Mucosa of rectum (tissue), 2 donors: ENCODE measurements at regions not wholly inside any gene's neighbourhood (a gene's known extent, or its start where the extent isn't known, plus 50 kb on each side); places are given as distances from the start of the nearest gene placed in this dataset.
"Not testable (repeated sequence)": the region's sequence is repeated elsewhere in the genome, so short reads cannot be mapped to it uniquely, and the experiment has no call there.

Source experiments
- H3K27ac ChIP-seq, 2 donors: one replicate each; pipeline ENCODE4 v1.7.0; 2013; ENCODE audit warnings: inconsistent platforms in 2 of 2, low read depth in 2 of 2, low read length in 2 of 2
- H3K27me3 ChIP-seq, 2 donors: one replicate each; pipeline ENCODE4 v1.7.0; 2013; ENCODE audit warnings: low read length in 2 of 2; ENCODE audit not compliant: control insufficient read depth in 2 of 2, insufficient read depth in 2 of 2
- H3K36me3 ChIP-seq, 2 donors: one replicate each; pipeline ENCODE4 v1.7.0; 2013; ENCODE audit warnings: low read length in 2 of 2; ENCODE audit not compliant: control insufficient read depth in 2 of 2, insufficient read depth in 2 of 2
- H3K4me1 ChIP-seq, 2 donors: one replicate each; pipeline ENCODE4 v1.7.0; 2013; ENCODE audit warnings: low read length in 2 of 2, mild to moderate bottlenecking in 1 of 2; ENCODE audit not compliant: control insufficient read depth in 2 of 2, insufficient read depth in 2 of 2
- H3K4me3 ChIP-seq, 2 donors: one replicate each; pipeline ENCODE4 v1.7.0; 2013; ENCODE audit warnings: low read length in 2 of 2
- H3K9ac ChIP-seq, 2 donors: one replicate each; pipeline ENCODE4 v1.7.0; 2013; ENCODE audit warnings: low read length in 2 of 2, low read depth in 1 of 2, mild to moderate bottlenecking in 1 of 2
- H3K9me3 ChIP-seq, 2 donors: one replicate each; pipeline ENCODE4 v1.7.0; 2013; ENCODE audit warnings: low read length in 2 of 2; ENCODE audit not compliant: control insufficient read depth in 2 of 2
- donor health status: healthy.
- donor health status: Normal muscosa, but diverticular disease.

GRCh38 chr3:56942523-56942922 is 117.9 kb upstream of the SPATA12 start:
- Histone ChIP-seq H3K4me3 (no peak overlapping the region), H3K36me3 (no peaks in the 10 kb centered on the region), H3K4me1 (no peaks in the 10 kb centered on the region), H3K27ac (no peak overlapping the region), H3K9ac (no peak overlapping the region), H3K9me3 (no peaks in the 10 kb centered on the region), H3K27me3 (no peaks in the 10 kb centered on the region)

GRCh38 chr3:56940976-56941375 is 119.5 kb upstream of the SPATA12 start:
- Histone ChIP-seq H3K4me3 (no peak overlapping the region), H3K9me3 (no peaks in the 10 kb centered on the region), H3K4me1 (no peaks in the 10 kb centered on the region), H3K27me3 (no peaks in the 10 kb centered on the region), H3K27ac (no peak overlapping the region), H3K9ac (no peak overlapping the region), H3K36me3 (no peaks in the 10 kb centered on the region)

GRCh38 chr3:56940321-56940720 is 120.1 kb upstream of the SPATA12 start:
- Histone ChIP-seq H3K9ac (no peak overlapping the region), H3K9me3 (no peaks in the 10 kb centered on the region), H3K4me3 (no peak overlapping the region), H3K27ac (no peak overlapping the region), H3K36me3 (no peaks in the 10 kb centered on the region), H3K27me3 (no peaks in the 10 kb centered on the region), H3K4me1 (no peaks in the 10 kb centered on the region)

GRCh38 chr3:56939834-56940233 is 120.6 kb upstream of the SPATA12 start:
- Histone ChIP-seq H3K9me3 (no peaks in the 10 kb centered on the region), H3K27ac (no peak overlapping the region), H3K4me1 (no peaks in the 10 kb centered on the region), H3K27me3 (no peaks in the 10 kb centered on the region), H3K9ac (no peak overlapping the region), H3K36me3 (no peaks in the 10 kb centered on the region), H3K4me3 (no peak overlapping the region)

- no peaks in the 10 kb centered on the region for H3K4me1 ChIP-seq
- no peak overlapping the region for H3K9ac ChIP-seq
- H3K4me3 ChIP-seq: no peak overlapping the region
- H3K27me3 ChIP-seq: no peaks in the 10 kb centered on the region
- H3K27ac ChIP-seq: no peak overlapping the region
- no peaks in the 10 kb centered on the region for H3K36me3 ChIP-seq
- H3K9me3 ChIP-seq: no peaks in the 10 kb centered on the region
These were observed 121.9 kb upstream of the SPATA12 start for GRCh38 chr3:56938530-56938929.

- Histone ChIP-seq H3K4me1 (no peaks in the 10 kb centered on the region), H3K27ac (no peak overlapping the region), H3K36me3 (no peaks in the 10 kb centered on the region), H3K4me3 (no peak overlapping the region), H3K9me3 (no peaks in the 10 kb centered on the region), H3K27me3 (no peaks in the 10 kb centered on the region), H3K9ac (no peak overlapping the region)
These were observed 122.9 kb upstream of the SPATA12 start for GRCh38 chr3:56937580-56937979.

GRCh38 chr3:56935811-56936210 is 124.7 kb upstream of the SPATA12 start:
- no peaks in the 10 kb centered on the region for H3K4me1 ChIP-seq
- no peak overlapping the region for H3K9ac ChIP-seq
- H3K36me3 ChIP-seq: no peaks in the 10 kb centered on the region
- no peaks in the 10 kb centered on the region for H3K9me3 ChIP-seq
- H3K27me3 ChIP-seq: no peaks in the 10 kb centered on the region
- H3K4me3 ChIP-seq: no peak overlapping the region
- H3K27ac ChIP-seq: no peak overlapping the region

GRCh38 chr3:56934481-56934880 is 126.0 kb upstream of the SPATA12 start:
- not testable (repeated sequence) for H3K27ac ChIP-seq, H3K4me3 ChIP-seq, H3K9ac ChIP-seq, H3K9me3 ChIP-seq, H3K4me1 ChIP-seq, H3K27me3 ChIP-seq, H3K36me3 ChIP-seq

GRCh38 chr3:56933803-56934202 is 126.7 kb upstream of the SPATA12 start:
- H3K4me3 ChIP-seq: no peak overlapping the region
- no peaks in the 10 kb centered on the region for H3K36me3 ChIP-seq

GRCh38 chr3:56932866-56933265 is 127.6 kb upstream of the SPATA12 start:
- Histone ChIP-seq H3K9ac (no peak overlapping the region), H3K4me1 (peaks cover 0 to 2% of the 10 kb centered on the region in 2 donors), H3K4me3 (no peak overlapping the region), H3K27ac (no peak overlapping the region), H3K9me3 (no peaks in the 10 kb centered on the region), H3K27me3 (no peaks in the 10 kb centered on the region), H3K36me3 (no peaks in the 10 kb centered on the region)

More at GRCh38 chr3:56933803-56934202, 126.7 kb upstream of the SPATA12 start:
- Histone ChIP-seq H3K27ac (no peak overlapping the region), H3K4me1 (no peaks in the 10 kb centered on the region), H3K9me3 (no peaks in the 10 kb centered on the region), H3K27me3 (no peaks in the 10 kb centered on the region), H3K9ac (no peak overlapping the region)

GRCh38 chr3:56931836-56932235 is 128.6 kb upstream of the SPATA12 start:
- no peak overlapping the region for H3K4me3 ChIP-seq
- no peak overlapping the region for H3K27ac ChIP-seq
- peaks cover 0 to 2% of the 10 kb centered on the region in 2 donors for H3K4me1 ChIP-seq
- H3K27me3 ChIP-seq: no peaks in the 10 kb centered on the region
- H3K9ac ChIP-seq: no peak overlapping the region
- no peaks in the 10 kb centered on the region for H3K36me3 ChIP-seq
- H3K9me3 ChIP-seq: no peaks in the 10 kb centered on the region
